NCI-H146 (cell line): ENCODE measurements at regions not wholly inside any gene's neighbourhood (a gene's known extent, or its start where the extent isn't known, plus 50 kb on each side); places are given as distances from the start of the nearest gene placed in this dataset.

Experiments
- DNase-seq: peaks from one replicate; lab custom pipeline; 2025; lab: John Stamatoyannopoulos, UW

DNA sequence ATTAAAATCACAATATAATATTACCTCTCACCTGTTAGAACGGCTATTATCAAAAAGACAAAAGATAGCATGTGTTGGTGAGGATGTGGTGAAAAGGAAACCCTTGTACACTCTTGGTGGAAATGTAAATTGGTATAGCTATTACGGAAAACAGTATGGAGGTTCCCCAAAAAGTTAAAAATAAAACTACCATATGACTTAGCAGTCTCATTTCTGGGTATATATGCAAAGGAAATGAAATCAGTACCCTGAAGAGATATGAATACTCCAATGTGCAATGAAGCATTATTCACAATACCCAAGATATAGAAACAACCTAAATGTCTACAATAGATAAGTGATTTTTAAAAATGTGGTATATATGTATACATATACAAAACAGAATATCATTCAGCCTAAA lies 199.9 kb downstream of the SNX18 start:
- DNase-seq: no peak

DNA sequence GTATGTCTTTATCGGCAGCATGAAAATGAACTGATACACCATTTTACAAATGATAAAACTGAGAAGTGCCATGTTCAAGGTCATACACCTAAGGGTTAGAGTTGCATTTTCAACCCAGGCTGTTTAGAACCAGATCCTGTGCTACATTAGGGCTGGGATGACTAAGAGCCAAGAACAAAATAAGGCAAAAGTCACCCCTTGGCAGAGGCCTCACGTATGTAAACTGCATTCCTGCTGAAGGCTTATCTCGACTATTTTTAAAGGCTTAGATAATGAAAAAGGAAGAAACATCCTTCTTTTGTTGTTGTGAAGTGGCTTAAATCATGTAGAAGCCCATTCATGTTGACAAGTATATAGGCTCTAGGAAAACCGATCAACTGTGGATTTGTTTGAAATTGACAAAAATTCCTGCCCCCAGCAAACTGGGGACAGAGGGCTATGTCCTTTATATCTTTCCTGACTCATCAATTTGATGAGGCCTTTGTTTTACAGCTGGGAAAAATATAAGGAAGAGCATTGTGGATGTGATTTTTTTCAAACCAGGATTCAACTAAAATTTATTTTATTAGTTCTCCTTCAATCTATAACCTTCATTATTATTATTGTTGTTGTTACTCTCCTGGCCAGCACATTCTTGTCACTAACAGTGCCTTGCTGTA lies 196.5 kb downstream of the SNX18 start:
- no peak for DNase-seq

DNA sequence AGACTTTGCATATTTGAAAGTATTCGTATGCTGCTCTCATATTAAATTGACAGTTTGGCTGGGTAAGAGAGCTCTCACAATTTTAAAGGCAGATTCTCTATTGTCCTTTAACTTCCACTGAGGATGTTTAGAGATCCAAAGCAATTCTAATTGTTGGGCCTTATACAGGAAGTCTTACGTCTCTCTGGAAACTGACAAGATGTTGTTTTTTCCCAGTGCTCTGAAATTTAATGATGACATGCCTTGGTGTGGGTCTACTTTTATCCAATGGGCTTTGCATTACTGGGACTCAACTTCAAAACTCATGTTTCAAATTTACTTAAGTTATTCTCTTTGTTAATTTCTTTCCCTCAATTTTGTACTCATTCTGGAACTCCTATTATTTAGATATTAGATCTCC lies 191.5 kb downstream of the SNX18 start:
- no peak for DNase-seq

DNA sequence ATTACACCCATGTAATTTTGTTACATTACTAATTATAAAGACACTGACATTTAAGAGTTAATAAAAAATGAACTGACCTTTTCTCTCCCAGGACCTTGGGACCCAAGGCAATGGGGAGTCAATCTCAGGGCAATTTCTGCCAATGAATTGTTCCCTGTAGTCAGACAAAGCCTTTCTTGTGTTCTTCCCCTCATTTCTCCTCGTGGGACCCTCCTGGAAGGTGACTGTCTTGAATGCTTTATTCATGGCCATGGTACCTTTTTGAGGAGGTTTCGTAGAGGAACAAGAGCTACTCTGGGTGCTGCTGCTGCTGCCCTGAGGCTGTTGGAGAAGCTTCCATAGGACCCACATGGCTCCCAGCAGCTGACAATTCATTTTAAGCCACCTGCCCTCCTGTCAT lies 190.3 kb downstream of the SNX18 start:
- DNase-seq: no peak

DNA sequence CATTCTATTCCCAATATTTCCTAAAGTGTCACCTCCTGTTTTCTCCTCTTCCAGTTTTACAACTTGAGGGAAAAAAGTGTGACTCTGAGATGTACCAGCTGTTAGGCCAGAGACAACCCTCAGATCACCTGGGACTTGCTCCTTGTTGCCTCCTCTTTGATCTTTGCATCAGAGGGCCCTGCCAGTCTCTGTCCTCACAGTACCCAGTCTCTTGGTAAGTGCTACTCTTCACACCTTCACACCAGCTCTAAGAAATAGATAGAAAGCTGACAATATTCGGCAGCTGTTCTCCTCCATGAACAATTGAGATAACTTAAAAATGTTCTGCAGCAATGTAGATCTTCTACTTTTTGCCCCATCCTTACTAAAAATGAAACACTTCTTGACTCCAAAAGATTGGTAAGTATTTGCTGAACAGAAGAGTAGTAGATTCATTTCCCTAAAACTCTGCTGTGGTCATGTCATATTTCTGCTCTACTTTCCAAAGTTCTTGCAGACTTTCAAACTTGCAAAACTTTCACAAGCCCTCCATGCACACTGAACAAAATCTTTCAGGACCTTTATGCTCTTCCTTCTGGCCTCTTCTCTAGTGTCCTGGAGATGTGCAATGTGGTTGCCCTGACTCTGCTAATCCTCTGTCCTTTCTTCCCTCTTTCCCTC lies 188.6 kb downstream of the SNX18 start:
- DNase-seq: no peak

DNA sequence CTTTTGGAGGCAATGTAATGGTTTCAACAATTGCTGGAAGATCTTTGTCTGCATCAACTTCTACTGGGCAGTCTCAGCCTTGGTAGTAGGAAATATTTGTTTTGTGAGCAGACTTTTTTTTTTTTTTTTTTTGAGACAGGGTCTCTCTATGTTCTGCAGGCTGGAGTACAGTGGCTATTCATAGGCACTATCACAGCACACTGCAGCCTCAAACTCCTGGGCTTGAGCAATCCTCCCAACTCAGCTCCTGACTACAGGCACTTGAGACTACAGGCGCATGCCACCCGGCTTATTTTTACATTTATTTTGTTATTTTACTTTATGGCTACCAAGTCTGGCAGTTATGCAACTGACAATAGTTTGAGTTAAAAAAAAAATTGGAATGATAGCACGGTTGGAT lies 187.3 kb downstream of the SNX18 start:
- no peak for DNase-seq

DNA sequence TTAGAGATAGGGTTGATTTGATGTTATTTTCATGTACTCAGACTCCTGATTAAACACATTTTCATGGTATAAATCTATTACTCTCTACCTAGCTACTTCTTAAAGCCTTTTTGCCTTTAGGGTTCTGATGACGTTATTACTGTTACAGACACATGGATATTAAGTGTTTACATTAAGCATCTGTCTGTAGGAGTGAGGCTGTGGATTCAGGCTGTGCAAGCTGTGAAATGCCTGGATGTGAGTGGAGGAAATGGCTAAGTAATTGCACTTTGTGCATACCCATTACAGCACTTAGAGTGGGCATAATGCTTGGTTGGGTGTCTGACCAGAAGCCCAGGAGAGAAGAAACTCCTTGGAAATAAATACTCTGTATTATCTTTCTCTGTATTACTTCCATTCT lies 186.8 kb downstream of the SNX18 start:
- no peak for DNase-seq

DNA sequence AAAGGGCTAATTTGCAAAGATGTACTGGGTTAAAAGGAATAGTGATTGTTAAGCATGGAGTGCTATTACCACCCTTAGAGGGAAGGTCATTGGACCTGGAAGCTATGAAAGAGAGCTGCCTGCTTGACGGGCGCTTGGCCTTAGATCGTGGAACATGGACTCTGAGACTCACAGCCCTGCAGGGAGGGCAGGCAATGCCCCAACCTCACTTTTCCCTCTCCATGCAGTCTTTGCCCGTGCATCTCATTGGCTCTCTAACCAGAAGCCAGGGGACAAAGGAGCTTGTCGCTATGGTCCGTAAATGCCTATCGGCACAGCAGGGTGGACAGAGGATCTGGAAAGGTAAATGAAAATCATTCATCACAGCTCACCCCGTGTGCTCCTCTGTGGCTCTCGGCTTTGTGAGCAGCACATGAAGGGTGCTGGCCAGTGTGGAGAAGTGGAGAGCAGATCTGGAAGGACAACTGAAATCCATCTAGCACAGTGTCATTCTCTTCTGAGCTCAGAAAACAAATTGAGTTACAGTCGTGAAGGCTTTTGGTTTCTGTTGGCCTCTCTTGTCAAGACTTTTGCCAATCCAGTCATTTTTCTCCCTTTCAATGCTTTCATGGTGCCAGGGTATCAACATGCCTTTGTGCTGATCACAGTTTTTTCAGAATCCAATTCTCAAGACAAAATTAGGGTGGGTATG lies 186.2 kb downstream of the SNX18 start:
- peak; percentile 6 for DNase-seq

DNA sequence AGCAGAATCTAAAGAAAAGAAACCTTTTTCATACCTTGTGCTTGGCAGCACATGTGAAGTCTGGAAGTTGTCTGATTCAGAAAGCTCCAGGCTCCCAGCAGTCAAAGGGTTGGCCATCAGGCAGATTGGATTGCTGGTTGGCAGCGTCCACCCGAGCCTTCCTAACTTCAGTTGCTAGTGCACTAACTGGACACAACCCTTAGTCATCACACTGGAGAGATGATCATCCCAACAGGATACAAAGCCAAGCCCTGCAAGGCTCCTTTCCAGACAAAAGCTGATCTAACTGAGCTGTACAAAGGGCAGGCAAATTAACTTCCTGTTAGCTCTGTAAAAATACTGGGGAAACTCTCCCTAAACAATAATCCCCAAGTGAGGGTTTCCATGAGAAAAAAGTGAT lies 185.6 kb downstream of the SNX18 start:
- peak; percentile 11 for DNase-seq

DNA sequence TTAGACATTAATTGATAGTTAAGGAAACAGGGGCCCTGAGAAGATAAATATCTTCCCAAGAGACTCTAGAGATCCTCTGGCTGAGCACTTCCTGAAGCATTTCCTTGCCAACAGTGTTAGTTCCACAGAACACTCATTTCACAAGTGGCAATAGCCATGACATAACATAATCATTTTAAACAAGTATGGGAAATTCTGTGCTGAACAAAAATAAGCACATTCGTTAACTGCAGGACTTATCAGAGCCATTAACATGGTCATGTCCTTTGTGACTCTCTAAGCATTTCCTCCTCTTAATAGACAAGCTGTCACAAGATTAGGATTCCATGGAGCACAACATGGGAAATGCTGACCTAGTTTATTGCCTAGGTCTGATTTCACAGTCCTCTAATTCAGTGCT lies 184.9 kb downstream of the SNX18 start:
- DNase-seq: no peak

DNA sequence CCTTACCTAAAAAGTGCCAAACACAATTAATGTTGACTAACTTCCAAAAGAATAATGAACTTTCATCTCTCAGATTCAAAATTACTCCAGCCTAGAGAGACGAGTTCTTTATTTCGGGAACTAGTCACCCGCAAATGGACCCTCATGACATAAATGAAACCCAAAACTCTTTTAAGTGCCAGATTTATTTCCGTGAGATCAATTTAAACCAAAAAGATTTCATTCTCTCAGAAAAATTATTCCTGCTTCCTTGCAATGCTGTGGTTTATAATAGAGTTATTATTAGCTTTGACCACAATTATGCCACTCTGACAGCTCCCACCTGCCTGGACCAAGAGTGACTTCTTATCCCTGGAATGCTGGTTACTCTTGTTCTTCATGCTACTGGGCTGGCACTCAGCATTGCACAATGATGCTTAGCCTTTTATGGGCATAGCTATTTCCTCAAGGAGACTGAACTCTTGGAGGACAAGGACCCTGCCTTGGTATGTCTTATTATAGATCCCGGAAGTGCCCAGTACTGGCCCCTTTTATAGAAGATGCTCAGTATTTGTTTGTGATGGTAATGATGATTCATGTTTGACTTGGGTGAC lies 183.5 kb downstream of the SNX18 start:
- DNase-seq: no peak

DNA sequence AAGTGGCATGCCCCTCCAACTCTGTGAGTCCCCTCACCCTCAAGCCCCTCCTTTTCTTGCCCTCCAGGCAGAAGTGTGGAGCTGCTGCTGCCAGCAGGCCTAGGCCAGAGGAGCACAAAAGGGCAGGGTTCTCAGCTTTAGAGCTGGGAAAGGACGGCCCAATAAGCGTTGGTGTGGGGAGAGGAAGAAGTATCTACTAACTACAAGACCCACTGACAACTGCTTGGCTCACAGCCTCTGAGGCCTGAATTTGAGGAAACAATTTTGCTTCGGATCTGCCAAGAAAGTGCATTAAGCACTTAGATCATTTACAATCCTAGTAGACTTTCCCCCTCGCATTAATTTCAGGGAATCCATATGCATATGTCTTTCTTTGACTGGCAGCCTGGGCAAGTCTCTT lies 179.4 kb downstream of the SNX18 start:
- no peak for DNase-seq

DNA sequence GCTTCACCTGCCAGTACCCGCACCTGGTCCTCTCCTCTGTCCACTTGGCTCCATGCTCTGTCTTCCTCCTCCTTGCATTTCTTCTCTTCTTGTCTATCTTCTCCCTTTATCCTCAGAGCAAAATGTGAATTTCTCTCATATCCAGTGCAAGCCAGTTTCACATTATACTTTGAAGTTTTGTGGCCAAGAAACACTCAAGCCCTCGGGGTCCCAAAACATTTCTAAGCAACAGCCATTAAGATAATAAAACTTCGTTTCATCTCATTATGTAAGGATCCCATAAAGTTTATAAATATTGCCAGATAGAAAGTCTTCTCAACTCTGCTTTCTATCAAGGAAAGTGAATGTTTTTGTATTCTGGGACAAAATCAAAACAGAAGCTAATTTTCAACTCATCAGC lies 178.8 kb downstream of the SNX18 start:
- no peak for DNase-seq

DNA sequence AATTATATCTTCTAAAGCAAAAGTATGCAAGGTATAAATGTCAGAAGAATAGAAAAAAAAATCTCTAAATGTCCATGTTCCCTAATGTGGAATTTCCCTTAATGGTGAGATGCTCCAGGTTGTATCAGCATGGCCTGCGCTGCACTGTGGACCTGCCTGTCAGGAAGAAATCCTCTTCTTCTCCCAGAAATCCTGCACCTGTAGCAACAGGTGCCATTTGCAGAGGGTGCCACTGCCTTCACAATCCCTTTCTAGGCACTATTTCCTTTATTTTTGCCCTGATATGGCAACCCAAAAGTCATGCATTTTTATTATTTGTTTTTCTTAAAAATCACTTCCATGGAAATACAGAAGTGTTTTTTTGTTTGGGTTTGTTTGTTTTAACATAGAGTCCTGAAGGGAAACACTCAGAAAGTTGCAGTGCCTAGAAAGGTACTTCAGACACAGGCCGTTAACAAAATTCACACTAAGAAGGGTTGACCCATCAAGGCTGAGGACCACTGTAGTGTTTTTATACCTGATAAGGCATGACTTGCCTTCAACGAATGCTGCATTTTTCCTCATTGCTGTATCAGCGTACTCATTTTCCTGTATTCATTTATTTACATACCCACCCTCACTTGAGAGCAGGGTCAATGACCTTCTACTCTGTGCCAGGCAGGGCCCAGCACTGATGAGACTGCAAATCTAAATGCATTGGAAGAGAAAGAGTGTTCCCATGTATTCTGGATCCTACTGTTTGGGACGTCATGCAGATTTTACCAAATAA lies 177.8 kb downstream of the SNX18 start:
- DNase-seq: no peak

DNA sequence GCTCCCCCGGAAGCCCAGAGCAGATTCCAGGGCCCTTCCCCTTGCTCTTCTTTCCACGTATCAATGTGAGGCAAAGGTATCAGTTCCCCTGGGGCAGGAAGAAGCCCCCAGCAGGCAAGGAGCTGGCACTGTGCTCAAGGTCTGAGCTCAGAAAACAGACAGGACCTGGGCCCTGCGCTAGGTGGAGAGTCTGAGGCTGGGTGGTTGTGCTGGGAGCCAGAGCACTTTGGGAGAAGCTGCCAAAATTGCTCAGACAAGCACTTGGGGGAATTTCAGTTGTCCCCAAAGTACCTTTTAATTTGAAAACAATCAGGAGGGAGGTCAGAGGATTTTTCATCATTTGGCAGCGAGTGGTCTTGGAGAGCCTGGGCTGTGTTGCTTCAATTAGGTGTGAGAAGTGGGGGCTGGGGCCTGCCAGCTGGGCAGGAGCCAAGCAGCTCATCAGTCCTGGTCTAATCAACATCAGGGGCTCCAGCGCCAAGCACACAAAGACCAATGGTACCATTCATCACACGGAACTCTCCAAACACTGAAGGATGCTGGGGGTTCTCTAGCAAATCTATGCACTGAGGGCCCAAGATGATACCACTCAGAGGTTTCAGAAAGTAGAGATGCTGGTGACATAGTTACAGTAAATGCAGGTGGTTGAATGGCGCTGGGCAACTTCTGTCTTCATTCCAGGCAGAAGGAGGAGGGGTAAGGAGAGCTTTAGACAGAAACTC lies 176.5 kb downstream of the SNX18 start:
- DNase-seq: no peak

DNA sequence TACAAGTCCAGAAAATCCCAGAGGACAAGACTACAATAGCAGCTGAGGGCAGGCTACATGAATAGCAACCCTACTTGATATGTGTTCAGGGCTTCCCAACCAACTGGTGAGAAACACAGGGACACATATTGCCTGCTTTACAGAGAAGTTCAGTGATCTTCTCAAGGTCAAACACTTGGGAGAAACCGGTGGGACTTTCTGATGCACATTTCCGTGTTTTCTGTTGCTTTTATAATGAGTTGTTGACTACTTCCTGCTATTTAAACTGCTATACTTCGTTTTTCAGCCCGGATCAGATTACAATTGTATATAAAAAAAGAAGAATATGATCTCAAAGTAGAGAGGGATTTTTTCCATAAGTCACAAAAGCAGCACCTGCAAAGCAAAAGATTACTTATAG lies 175.1 kb downstream of the SNX18 start:
- no peak for DNase-seq

DNA sequence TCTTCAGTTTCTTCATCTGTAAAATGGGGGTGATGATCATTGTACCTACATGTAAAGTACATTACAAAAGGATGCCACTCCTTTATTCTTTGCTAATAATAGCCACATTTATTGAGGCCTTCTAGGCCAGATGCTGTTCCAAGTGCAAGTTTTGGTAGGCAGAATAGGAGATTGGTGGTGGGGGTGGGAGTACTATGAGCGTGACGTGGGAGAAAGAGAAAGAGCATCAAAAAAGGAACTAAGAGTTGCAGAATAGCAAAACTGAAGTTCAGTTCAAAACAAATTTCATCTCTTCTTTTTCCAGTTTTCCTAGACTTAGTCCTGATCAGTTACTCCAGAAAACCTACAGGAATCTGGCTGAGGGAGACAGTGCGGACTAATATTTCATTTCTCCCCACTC lies 174.1 kb downstream of the SNX18 start:
- DNase-seq: no peak

DNA sequence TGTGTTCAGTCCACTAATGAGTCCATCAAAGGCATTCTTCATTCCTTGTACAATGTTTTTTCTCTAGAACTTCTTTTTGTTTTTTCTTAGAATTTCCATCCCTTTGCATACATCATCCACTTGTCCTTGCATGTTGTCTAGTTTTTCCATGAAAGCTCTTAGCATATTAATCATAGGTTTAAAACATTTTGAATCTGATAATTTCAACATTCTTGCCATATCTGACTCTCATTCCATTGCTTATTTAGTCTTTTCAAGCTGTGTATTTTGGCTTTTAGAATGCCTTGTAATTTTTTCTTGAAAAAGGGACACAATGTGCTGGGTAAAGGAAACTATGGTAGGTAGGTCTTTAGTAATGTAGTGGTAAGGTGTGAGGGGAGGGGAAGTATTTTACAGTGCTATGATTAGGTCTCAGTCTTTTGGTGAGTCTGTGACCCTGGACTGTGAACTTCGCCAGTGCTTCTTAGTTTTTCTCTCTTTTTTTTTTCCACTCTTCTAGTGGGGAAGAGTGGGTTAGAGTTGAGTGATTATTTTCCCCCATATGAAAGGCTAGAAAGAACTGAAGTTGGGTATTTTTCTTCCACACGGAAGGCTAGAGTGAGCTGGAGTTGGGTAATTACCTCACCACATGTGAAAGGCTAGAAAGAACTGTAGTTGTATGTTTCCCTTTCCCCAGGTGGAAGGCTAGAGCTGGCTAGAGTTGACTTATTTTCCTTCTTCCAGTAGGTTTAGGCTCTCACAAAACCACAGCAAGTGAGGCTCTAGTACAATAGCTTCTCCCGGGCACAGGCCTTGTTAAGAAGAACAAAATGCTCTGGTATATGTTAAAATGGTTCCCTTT lies 172.1 kb downstream of the SNX18 start:
- no peak for DNase-seq

DNA sequence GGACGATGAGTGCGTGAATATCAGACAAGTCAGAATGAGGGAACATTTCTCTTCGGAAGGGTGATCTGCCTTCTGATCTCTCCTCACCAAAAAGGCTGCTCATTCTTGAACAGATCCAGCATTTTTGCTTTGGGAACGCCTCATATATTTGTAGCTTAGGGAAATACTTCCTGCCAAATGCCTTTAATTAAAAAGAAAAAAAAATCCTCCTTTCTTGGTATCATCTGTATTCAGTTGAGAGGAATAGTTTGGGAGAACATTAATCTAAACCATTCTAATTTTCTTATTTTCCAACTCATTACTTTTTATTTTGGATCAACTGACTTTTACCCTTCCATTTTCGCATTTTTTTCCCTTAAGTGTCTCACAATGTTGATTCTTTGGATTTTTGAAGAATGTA lies 163.4 kb downstream of the SNX18 start:
- DNase-seq: no peak

DNA sequence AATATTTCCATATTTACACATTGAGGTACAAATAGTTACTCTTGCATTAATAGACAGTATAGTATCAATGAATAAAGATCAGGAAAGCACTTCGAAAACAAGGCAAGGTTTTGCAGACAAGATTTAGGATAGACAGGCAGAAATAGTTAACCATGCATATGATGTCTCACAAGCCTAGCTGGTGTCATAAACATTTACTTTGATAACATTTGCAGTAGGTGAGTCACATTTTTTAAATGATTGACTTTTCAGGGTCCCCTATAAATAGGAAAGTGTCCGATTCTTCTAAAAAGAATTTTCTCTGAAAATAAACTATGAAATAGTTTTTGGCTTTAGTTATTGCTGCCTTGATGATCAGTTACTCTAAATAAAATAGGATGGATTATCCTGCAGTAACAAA lies 162.1 kb downstream of the SNX18 start:
- DNase-seq: no peak

DNA sequence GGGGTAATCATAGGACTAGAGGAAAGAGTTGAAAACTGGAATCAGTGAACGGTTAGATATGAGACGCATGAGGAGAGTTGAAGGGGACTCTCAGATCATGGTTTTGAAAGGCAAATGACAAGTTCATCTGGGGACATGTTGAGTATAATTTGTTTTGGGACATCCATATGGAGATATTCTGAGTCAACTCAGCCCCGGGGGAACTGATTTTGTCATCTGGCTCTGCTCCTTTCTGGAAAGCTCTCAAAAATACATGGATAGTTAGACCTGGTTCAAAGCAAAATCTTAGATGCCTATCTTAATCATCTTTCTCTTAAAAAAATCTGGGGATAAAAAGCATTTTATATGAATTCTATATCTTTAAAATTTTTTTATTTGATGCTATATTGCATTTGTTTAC lies 161.2 kb downstream of the SNX18 start:
- no peak for DNase-seq
